Stimulated activated CD4-positive, alpha-beta T cell treated with anti-CD3 and anti-CD28 coated beads, TNF-alpha, amount 100 ng/mL, for 48 hours (primary cell): ENCODE measurements at regions not wholly inside any gene's neighbourhood (a gene's known extent, or its start where the extent isn't known, plus 50 kb on each side); places are given as distances from the start of the nearest gene placed in this dataset.

ENCODE experiments used
- DNase-seq, 3 donors: peaks; one replicate each; pipeline ENCODE4 v3.0.0-alpha.2; 2020; ENCODE audit warnings: low read depth in 3 of 3

- DNase-seq, result no peak
Observed at GRCh38 chrX:46301903-46302302, 243.3 kb downstream of the ZNF674 start.

- no peak for DNase-seq
Observed at GRCh38 chrX:46298821-46299220, 246.4 kb downstream of the ZNF674 start.

- no peak for DNase-seq
Observed at GRCh38 chrX:46295963-46296362, 249.3 kb downstream of the ZNF674 start.

GRCh38 chrX:46294234-46294633 is 251.0 kb downstream of the ZNF674 start:
- no peak for DNase-seq

GRCh38 chrX:46279925-46280313 is 265.3 kb downstream of the ZNF674 start:
- DNase-seq, result no peak

- no peak for DNase-seq
Observed at GRCh38 chrX:46279214-46279924, 265.9 kb downstream of the ZNF674 start.

GRCh38 chrX:46278572-46278971 is 266.6 kb downstream of the ZNF674 start:
- no peak for DNase-seq

GRCh38 chrX:46268412-46268811 is 276.8 kb downstream of the ZNF674 start:
- peak in 2 of 3 donors; percentile 1 to 9 for DNase-seq

GRCh38 chrX:46263494-46263893 is 281.7 kb downstream of the ZNF674 start:
- DNase-seq, result no peak

GRCh38 chrX:46262304-46262703 is 282.9 kb downstream of the ZNF674 start:
- no peak for DNase-seq

- no peak for DNase-seq
Observed at GRCh38 chrX:46260499-46260898, 284.7 kb downstream of the ZNF674 start.

GRCh38 chrX:46258356-46258755 is 286.9 kb downstream of the ZNF674 start:
- DNase-seq, result no peak

- DNase-seq, result no peak
Observed at GRCh38 chrX:46257451-46257879, 287.8 kb downstream of the ZNF674 start.

GRCh38 chrX:46256875-46257274 is 288.3 kb downstream of the ZNF674 start:
- DNase-seq, result no peak

GRCh38 chrX:46255046-46255445 is 290.2 kb downstream of the ZNF674 start:
- DNase-seq, result no peak

- no peak for DNase-seq
Observed at GRCh38 chrX:46254641-46255040, 290.6 kb downstream of the ZNF674 start.

- no peak for DNase-seq
Observed at GRCh38 chrX:46251755-46252154, 293.5 kb downstream of the ZNF674 start.

- no peak for DNase-seq
Observed at GRCh38 chrX:46250151-46250550, 295.1 kb downstream of the ZNF674 start.

- DNase-seq, result no peak
Observed at GRCh38 chrX:46247456-46247855, 297.8 kb downstream of the ZNF674 start.

- DNase-seq, result no peak
Observed at GRCh38 chrX:46244451-46244850, 300.8 kb downstream of the ZNF674 start.

- no peak for DNase-seq
Observed at GRCh38 chrX:46236411-46236810, 308.8 kb downstream of the ZNF674 start.

GRCh38 chrX:46235778-46236177 is 309.4 kb downstream of the ZNF674 start:
- DNase-seq, result no peak

GRCh38 chrX:46234775-46235174 is 310.4 kb downstream of the ZNF674 start:
- DNase-seq, result no peak

GRCh38 chrX:46228389-46228788 is 316.8 kb downstream of the ZNF674 start:
- DNase-seq, result no peak
